ENCODE measurements at regions not wholly inside any gene's neighbourhood (a gene's known extent, or its start where the extent isn't known, plus 50 kb on each side); places are given as distances from the start of the nearest gene placed in this dataset.

DNA sequence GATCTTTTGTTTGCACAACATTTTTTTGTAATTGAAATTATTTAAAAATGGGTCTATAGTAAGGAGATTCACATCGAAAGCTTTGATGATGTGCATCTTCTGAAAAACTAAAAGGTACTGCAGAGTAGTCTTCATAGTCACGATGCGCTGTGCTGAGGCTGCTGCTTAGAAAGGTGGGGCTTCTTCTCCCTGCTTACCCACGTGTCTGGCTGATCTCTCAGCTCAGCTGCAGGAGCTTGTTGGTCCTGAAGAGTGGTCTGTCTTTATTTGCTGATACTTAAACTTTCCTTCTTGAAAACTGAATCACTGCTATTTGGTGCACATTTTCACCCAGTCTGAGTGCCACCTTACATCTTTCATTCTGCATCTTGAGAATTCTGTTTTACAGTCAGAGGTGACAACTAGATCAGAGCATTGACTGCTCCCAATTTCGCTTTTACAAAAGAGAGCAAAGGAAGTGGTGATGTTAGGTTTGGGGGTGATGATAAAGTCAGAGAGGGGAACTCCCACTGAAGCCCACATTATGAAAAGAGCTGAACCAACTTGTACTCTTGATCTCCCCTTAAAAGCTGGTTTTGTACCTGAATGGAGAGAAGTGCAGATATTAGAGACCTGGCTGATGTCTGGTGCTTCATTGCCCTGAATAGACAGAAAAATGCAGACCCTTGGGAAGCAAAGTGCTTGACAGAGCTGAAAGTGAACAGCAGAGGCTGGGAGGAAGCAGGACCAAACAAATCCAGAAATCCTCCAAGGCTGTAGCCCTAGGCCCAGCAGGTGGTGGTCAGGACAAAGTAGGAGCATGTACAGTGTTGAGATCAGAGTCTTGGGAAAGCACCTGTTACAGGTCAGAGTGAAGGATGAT lies 984.5 kb downstream of the TSN start:
- FAIRE-seq (peak; percentile 75), DNase-seq (ENCODE audit: insufficient read length) (no peak)
- no peak for TF ChIP-seq TAF1 (IDR thresholded peaks at IDR 0.05; ENCODE audit: borderline replicate concordance, low read depth, low read length)
- TF ChIP-seq POLR2AphosphoS5 (IDR thresholded peaks at IDR 0.05; ENCODE audit: low read depth, low read length), result 0 out of 2 replicates have a peak, but pooled peaks have one; percentile 31
- 0 out of 2 replicates have a peak, but pooled peaks have one; percentile 31 for TF ChIP-seq POLR2A (IDR thresholded peaks at IDR 0.05; ENCODE audit: low read depth, low read length)

- FAIRE-seq, result peak; percentile 33
- no peak for TF ChIP-seq POLR2AphosphoS5 (IDR thresholded peaks at IDR 0.05; ENCODE audit: low read depth, low read length)
- no peak for TF ChIP-seq POLR2A (IDR thresholded peaks at IDR 0.05; ENCODE audit: low read depth, low read length)
- TF ChIP-seq TAF1 (IDR thresholded peaks at IDR 0.05; ENCODE audit: borderline replicate concordance, low read depth, low read length), result no peak
- DNase-seq (ENCODE audit: insufficient read length), result no peak
Observed at GRCh38 chr2:122740594-122740948, 985.1 kb downstream of the TSN start.

DNA sequence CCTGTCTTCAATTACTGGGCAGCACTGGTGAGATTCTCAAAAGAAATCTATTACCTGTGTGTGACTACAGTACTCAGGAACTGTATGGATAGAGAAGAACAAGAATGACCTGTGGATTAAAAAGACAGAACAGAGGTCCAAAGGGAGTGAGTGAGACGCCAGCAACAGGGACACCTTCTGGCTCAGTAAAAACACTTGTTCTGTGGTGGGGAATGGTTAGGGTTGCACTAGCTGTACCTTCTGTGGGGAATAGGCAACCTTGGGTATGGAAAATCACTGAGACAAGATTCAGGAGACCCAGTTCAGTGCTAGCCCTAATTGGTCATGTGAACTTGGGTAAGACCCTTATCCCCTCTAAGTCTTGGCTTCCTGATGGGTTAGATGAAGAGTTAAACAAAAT lies 986.0 kb downstream of the TSN start:
- peak; percentile 27 for FAIRE-seq
- no peak for DNase-seq (ENCODE audit: insufficient read length)
- TF ChIP-seq TAF1 (IDR thresholded peaks at IDR 0.05; ENCODE audit: borderline replicate concordance, low read depth, low read length), result no peak
- peak; percentile 51; the same call in 1 of the 2 replicates for TF ChIP-seq POLR2AphosphoS5 (IDR thresholded peaks at IDR 0.05; ENCODE audit: low read depth, low read length)
- no peak for TF ChIP-seq POLR2A (IDR thresholded peaks at IDR 0.05; ENCODE audit: low read depth, low read length)

- FAIRE-seq (no peak), DNase-seq (ENCODE audit: insufficient read length) (no peak)
- TF ChIP-seq POLR2A (IDR thresholded peaks at IDR 0.05; ENCODE audit: low read depth, low read length) (no peak), POLR2AphosphoS5 (IDR thresholded peaks at IDR 0.05; ENCODE audit: low read depth, low read length) (no peak), TAF1 (IDR thresholded peaks at IDR 0.05; ENCODE audit: borderline replicate concordance, low read depth, low read length) (no peak)
Observed at GRCh38 chr2:122743021-122743675, 987.7 kb downstream of the TSN start.

DNA sequence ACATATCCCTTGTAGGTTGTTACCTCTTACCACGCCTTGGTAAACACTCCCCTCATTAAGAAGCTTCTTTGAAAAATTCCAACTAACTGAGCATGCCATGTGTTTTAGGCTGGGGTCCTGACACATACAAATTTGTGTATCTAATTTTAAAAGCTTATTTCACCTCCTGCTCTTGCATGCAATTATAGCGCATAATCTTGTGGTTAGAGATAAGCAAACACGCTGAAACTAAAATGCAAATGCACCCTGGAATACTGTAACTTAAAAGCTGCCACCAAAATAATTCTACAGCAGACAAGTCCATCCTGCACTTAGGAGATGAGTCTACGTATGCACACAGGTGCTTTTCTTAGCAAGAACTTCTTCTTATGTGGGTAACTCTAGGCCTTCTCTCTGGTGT lies 990.2 kb downstream of the TSN start:
- FAIRE-seq (no peak), DNase-seq (ENCODE audit: insufficient read length) (no peak)
- no peak for TF ChIP-seq TAF1 (IDR thresholded peaks at IDR 0.05; ENCODE audit: borderline replicate concordance, low read depth, low read length)
- TF ChIP-seq POLR2AphosphoS5 (IDR thresholded peaks at IDR 0.05; ENCODE audit: low read depth, low read length), result no peak
- TF ChIP-seq POLR2A (IDR thresholded peaks at IDR 0.05; ENCODE audit: low read depth, low read length), result no peak

GRCh38 chr2:122747670-122748069 lies 992.2 kb downstream of the TSN start:
- FAIRE-seq (no peak), DNase-seq (ENCODE audit: insufficient read length) (no peak)
- no peak for TF ChIP-seq TAF1 (IDR thresholded peaks at IDR 0.05; ENCODE audit: borderline replicate concordance, low read depth, low read length)
- TF ChIP-seq POLR2A (IDR thresholded peaks at IDR 0.05; ENCODE audit: low read depth, low read length), result no peak
- no peak for TF ChIP-seq POLR2AphosphoS5 (IDR thresholded peaks at IDR 0.05; ENCODE audit: low read depth, low read length)

GRCh38 chr2:122748552-122749011 lies 993.1 kb downstream of the TSN start:
- TF ChIP-seq POLR2AphosphoS5 (IDR thresholded peaks at IDR 0.05; ENCODE audit: low read depth, low read length), result no peak
- no peak for TF ChIP-seq POLR2A (IDR thresholded peaks at IDR 0.05; ENCODE audit: low read depth, low read length)
- no peak for TF ChIP-seq TAF1 (IDR thresholded peaks at IDR 0.05; ENCODE audit: borderline replicate concordance, low read depth, low read length)
- DNase-seq (ENCODE audit: insufficient read length), result no peak
- FAIRE-seq, result peak; percentile 64

GRCh38 chr2:122749405-122749804 lies 994.0 kb downstream of the TSN start:
- TF ChIP-seq TAF1 (IDR thresholded peaks at IDR 0.05; ENCODE audit: borderline replicate concordance, low read depth, low read length) (no peak), POLR2A (IDR thresholded peaks at IDR 0.05; ENCODE audit: low read depth, low read length) (no peak), POLR2AphosphoS5 (IDR thresholded peaks at IDR 0.05; ENCODE audit: low read depth, low read length) (no peak)
- DNase-seq (ENCODE audit: insufficient read length) (no peak), FAIRE-seq (no peak)

- no peak for TF ChIP-seq TAF1 (IDR thresholded peaks at IDR 0.05; ENCODE audit: borderline replicate concordance, low read depth, low read length)
- TF ChIP-seq POLR2AphosphoS5 (IDR thresholded peaks at IDR 0.05; ENCODE audit: low read depth, low read length), result no peak
- no peak for TF ChIP-seq POLR2A (IDR thresholded peaks at IDR 0.05; ENCODE audit: low read depth, low read length)
- DNase-seq (ENCODE audit: insufficient read length) (no peak), FAIRE-seq (no peak)
Observed at GRCh38 chr2:122750095-122750494, 994.6 kb downstream of the TSN start.

GRCh38 chr2:122750808-122751207 lies 995.4 kb downstream of the TSN start:
- TF ChIP-seq TAF1 (IDR thresholded peaks at IDR 0.05; ENCODE audit: borderline replicate concordance, low read depth, low read length), result no peak
- TF ChIP-seq POLR2AphosphoS5 (IDR thresholded peaks at IDR 0.05; ENCODE audit: low read depth, low read length), result no peak
- TF ChIP-seq POLR2A (IDR thresholded peaks at IDR 0.05; ENCODE audit: low read depth, low read length), result no peak
- FAIRE-seq (no peak), DNase-seq (ENCODE audit: insufficient read length) (no peak)

DNA sequence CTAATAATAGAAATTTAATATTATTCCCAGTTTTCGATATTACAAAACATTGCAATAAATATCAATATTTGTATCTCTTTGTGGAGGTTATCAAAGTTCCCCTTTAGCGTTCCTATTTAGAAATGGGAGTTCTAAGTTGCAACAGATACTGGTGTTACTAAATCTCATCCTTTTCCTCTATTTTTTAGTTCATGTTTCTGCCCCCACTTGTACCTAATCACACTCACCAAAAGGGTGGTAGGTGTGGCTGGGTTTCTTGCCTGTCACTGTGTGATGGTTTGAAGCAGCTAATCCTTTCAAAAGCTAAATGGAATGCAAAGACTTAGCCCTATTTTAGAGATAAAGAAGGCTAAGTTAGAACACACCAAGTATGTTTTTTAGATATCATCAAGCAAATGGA lies 997.9 kb downstream of the TSN start:
- TF ChIP-seq POLR2A (IDR thresholded peaks at IDR 0.05; ENCODE audit: low read depth, low read length), result no peak
- no peak for TF ChIP-seq TAF1 (IDR thresholded peaks at IDR 0.05; ENCODE audit: borderline replicate concordance, low read depth, low read length)
- TF ChIP-seq POLR2AphosphoS5 (IDR thresholded peaks at IDR 0.05; ENCODE audit: low read depth, low read length), result no peak
- FAIRE-seq, result no peak
- no peak for DNase-seq (ENCODE audit: insufficient read length)
